Trophoblast cell (in vitro differentiated cells and primary cell): ENCODE measurements at regions not wholly inside any gene's neighbourhood (a gene's known extent, or its start where the extent isn't known, plus 50 kb on each side); places are given as distances from the start of the nearest gene placed in this dataset.
A peak's percentile ranks its signal among the peaks of the same experiment; 100 is the strongest.

ENCODE experiments used
- DNase-seq, 2 donors: peaks; one replicate each; pipeline ENCODE4 v3.0.0-alpha.2; 2016
- H2AFZ ChIP-seq: 2 replicates; pipeline ENCODE4 v1.6.1; 2013; ENCODE audit warnings: low read length, moderate library complexity, mild to moderate bottlenecking; ENCODE audit not compliant: insufficient read depth, poor library complexity
- H2AK5ac ChIP-seq: 2 replicates; pipeline ENCODE4 v1.6.1; 2013; ENCODE audit warnings: mild to moderate bottlenecking, low read length
- H2BK120ac ChIP-seq: 2 replicates; pipeline ENCODE4 v1.6.1; 2013; ENCODE audit warnings: low read length, mild to moderate bottlenecking, moderate library complexity; ENCODE audit not compliant: insufficient read depth, poor library complexity
- H2BK12ac ChIP-seq: 2 replicates; pipeline ENCODE4 v1.6.1; 2013; ENCODE audit warnings: mild to moderate bottlenecking, low read length, moderate library complexity
- H2BK5ac ChIP-seq: 2 replicates; pipeline ENCODE4 v1.6.1; 2013; ENCODE audit warnings: low read length, low read depth, moderate library complexity, mild to moderate bottlenecking; ENCODE audit not compliant: poor library complexity
- H3K14ac ChIP-seq: 2 replicates; pipeline ENCODE4 v1.6.1; 2013; ENCODE audit warnings: mild to moderate bottlenecking, low read length
- H3K18ac ChIP-seq: 2 replicates; pipeline ENCODE4 v1.6.1; 2013; ENCODE audit warnings: mild to moderate bottlenecking, low read length
- H3K23ac ChIP-seq: 2 replicates; pipeline ENCODE4 v1.6.1; 2013; ENCODE audit warnings: low read length
- H3K27ac ChIP-seq: 2 replicates; pipeline ENCODE4 v1.5.1; 2013; ENCODE audit warnings: low read depth, mild to moderate bottlenecking, inconsistent platforms, low read length, moderate library complexity
- H3K27me3 ChIP-seq: 2 replicates; pipeline ENCODE4 v1.6.1; 2013; ENCODE audit warnings: inconsistent platforms, mild to moderate bottlenecking, low read length, moderate library complexity; ENCODE audit not compliant: insufficient read depth
- H3K36me3 ChIP-seq, 2 experiments: 1 replicate in 1 of 2; 2 replicates in 1 of 2; pipeline ENCODE4 v1.6.1; 2013; ENCODE audit warnings: low read length in 2 of 2, mild to moderate bottlenecking in 2 of 2, moderate library complexity in 1 of 2; ENCODE audit not compliant: insufficient read depth in 2 of 2, control insufficient read depth in 1 of 2
- H3K4ac ChIP-seq: 2 replicates; pipeline ENCODE4 v1.6.1; 2013; ENCODE audit warnings: low read depth, mild to moderate bottlenecking, low read length, moderate library complexity
- H3K4me1 ChIP-seq, 2 experiments: 1 replicate in 1 of 2; 2 replicates in 1 of 2; pipeline ENCODE4 v1.6.1; 2013; ENCODE audit warnings: low read length in 2 of 2, mild to moderate bottlenecking in 2 of 2, moderate library complexity in 1 of 2; ENCODE audit not compliant: insufficient read depth in 2 of 2, control insufficient read depth in 1 of 2
- H3K4me2 ChIP-seq: 2 replicates; pipeline ENCODE4 v1.6.1; 2013; ENCODE audit warnings: inconsistent platforms, mild to moderate bottlenecking, low read length, moderate library complexity
- H3K4me3 ChIP-seq: 2 replicates; pipeline ENCODE4 v1.5.1; 2013; ENCODE audit warnings: mild to moderate bottlenecking, low read depth, low read length, inconsistent platforms
- H3K79me1 ChIP-seq: one replicate; pipeline ENCODE4 v1.6.1; 2013; ENCODE audit warnings: low read length
- H3K79me2 ChIP-seq: 2 replicates; pipeline ENCODE4 v1.6.1; 2013; ENCODE audit warnings: low read length, mild to moderate bottlenecking; ENCODE audit not compliant: control insufficient read depth, insufficient read depth, poor library complexity
- H3K9ac ChIP-seq: 2 replicates; pipeline ENCODE4 v1.6.1; 2013; ENCODE audit warnings: mild to moderate bottlenecking, low read length
- H3K9me3 ChIP-seq: 2 replicates; pipeline ENCODE4 v1.6.1; 2013; ENCODE audit warnings: low read depth, mild to moderate bottlenecking, control low read depth, inconsistent platforms, low read length; ENCODE audit not compliant: insufficient read depth
- H4K12ac ChIP-seq: 2 replicates; pipeline ENCODE4 v1.6.1; 2013; ENCODE audit warnings: low read depth, mild to moderate bottlenecking, low read length, moderate library complexity
- H4K8ac ChIP-seq: 2 replicates; pipeline ENCODE4 v1.6.1; 2013; ENCODE audit warnings: low read depth, mild to moderate bottlenecking, low read length, moderate library complexity
- H4K91ac ChIP-seq: one replicate; pipeline ENCODE4 v1.6.1; 2013; ENCODE audit warnings: low read depth, mild to moderate bottlenecking, low read length, moderate library complexity
- WGBS: extraction: QIAGEN DNeasy Blood & Tissue Kit; methylation state at CpG from one replicate; pipeline ENCODE4 v1.1.7; 2013; ENCODE audit warnings: missing lambda C conversion rate; ENCODE audit not compliant: insufficient read length, insufficient coverage; ENCODE audit errors: extremely low coverage; 5-methylcytosine and 5-hydroxymethylcytosine counted together

- Histone ChIP-seq H3K9me3 (no peaks in the 10 kb centered on the region), H2BK5ac (no peak overlapping the region), H3K4me2 (no peak overlapping the region), H2AK5ac (no peak overlapping the region), H2AFZ (no peak overlapping the region), H4K91ac (no peak overlapping the region), H3K9ac (no peak overlapping the region), H3K4me1 (no peaks in the 10 kb centered on the region), H3K27me3 (no peaks in the 10 kb centered on the region), H3K4ac (no peak overlapping the region), H3K18ac (no peak overlapping the region), H3K23ac (no peak overlapping the region), H3K14ac (no peak overlapping the region), H4K12ac (no peak overlapping the region), H3K79me1 (no peaks in the 10 kb centered on the region), H4K8ac (no peak overlapping the region), H3K36me3 (no peaks in the 10 kb centered on the region), H3K4me3 (no peak overlapping the region), H2BK12ac (no peak overlapping the region), H2BK120ac (no peak overlapping the region), H3K27ac (no peak overlapping the region), H3K79me2 (no peaks in the 10 kb centered on the region)
- no CpG with 5 or more reads among the region's 2 CpGs for WGBS
- peak in 1 of 2 donors; percentile 11 for DNase-seq
Measured at GRCh38 chr4:163606896-163607691, 112.6 kb downstream of the TMA16 start.

DNA sequence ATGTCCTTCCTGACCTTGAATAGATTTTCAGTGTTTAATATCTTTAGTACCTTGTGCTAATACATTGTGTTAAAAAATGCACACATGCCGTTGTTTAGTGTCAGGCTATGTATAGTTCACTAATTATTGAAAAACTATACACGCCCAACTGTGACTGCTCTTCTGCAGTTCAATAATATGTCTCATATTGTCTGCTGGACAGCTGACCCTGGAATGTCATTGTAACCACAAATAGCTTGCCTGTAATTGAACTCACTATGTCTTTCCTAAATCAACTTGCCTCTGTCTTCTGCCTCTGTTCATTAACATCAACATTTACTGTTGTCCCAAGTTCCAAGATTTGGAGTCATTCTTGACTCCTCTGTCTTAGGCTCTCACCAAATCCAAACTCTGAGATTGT is 114.5 kb downstream of the TMA16 start:
- Histone ChIP-seq H3K4me1 (no peaks in the 10 kb centered on the region), H3K79me1 (no peaks in the 10 kb centered on the region), H3K27ac (no peak overlapping the region), H3K14ac (no peak overlapping the region), H3K36me3 (no peaks in the 10 kb centered on the region), H3K18ac (no peak overlapping the region), H3K79me2 (no peaks in the 10 kb centered on the region), H4K91ac (no peak overlapping the region), H3K4me2 (no peak overlapping the region), H2AK5ac (no peak overlapping the region), H3K4me3 (no peak overlapping the region), H4K12ac (no peak overlapping the region), H3K23ac (no peak overlapping the region), H2BK120ac (no peak overlapping the region), H4K8ac (no peak overlapping the region), H3K4ac (no peak overlapping the region), H2BK5ac (no peak overlapping the region), H2AFZ (no peak overlapping the region), H3K9ac (no peak overlapping the region), H3K9me3 (no peaks in the 10 kb centered on the region), H2BK12ac (no peak overlapping the region), H3K27me3 (no peaks in the 10 kb centered on the region)
- no peak for DNase-seq
- no CpG with 5 or more reads among the region's 2 CpGs for WGBS

DNA sequence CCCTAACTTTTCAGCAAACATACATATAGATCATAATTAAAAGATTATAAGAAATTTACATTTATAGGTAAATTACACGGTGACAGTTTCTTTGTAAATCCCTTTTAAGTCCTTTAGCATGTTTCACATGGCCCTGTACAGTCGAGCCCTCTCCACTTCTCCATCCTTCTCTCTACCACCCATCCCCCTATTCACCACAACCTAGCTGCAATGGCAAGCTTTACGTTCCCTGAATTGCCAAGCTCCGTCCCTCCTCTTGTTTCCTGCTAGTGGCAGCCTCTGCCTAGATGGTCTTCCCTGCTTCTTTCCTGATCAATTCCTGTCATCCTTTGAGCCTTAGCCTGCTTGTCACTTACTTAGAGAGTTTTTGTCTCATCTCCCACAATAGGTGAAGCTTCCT is 116.2 kb downstream of the TMA16 start:
- Histone ChIP-seq H2BK5ac (no peak overlapping the region), H3K23ac (no peak overlapping the region), H3K18ac (no peak overlapping the region), H4K91ac (no peak overlapping the region), H3K79me2 (no peaks in the 10 kb centered on the region), H2BK120ac (no peak overlapping the region), H2AK5ac (no peak overlapping the region), H2BK12ac (no peak overlapping the region), H3K4me1 (no peaks in the 10 kb centered on the region), H3K36me3 (no peaks in the 10 kb centered on the region), H3K4me2 (no peak overlapping the region), H3K79me1 (no peaks in the 10 kb centered on the region), H3K14ac (no peak overlapping the region), H3K4me3 (no peak overlapping the region), H3K27me3 (no peaks in the 10 kb centered on the region), H3K9me3 (no peaks in the 10 kb centered on the region), H2AFZ (no peak overlapping the region), H4K12ac (no peak overlapping the region), H3K4ac (no peak overlapping the region), H4K8ac (no peak overlapping the region), H3K9ac (no peak overlapping the region), H3K27ac (no peak overlapping the region)
- WGBS, result no CpG with 5 or more reads among the region's 4 CpGs
- no peak for DNase-seq

DNA sequence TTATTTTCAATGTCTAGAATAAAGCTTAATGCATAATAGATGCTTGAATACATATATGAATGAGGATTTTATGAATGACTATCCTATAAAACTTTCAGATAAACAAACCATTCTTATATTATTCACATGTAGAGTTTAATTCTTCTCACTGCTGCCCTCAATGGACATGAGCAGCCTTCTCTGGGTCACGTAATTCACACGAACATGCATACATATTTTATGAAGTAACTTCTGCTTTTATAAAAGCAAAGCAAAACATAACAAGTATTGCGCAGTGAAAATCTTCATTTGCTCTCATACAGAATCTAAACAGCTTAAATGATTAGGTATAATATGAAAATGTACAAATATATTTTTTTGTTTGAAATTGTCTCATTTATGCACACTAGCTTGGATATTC is 116.7 kb downstream of the TMA16 start:
- no peaks in the 10 kb centered on the region for H3K4me1 ChIP-seq
- H3K9ac ChIP-seq, result no peak overlapping the region
- H3K79me1 ChIP-seq, result no peaks in the 10 kb centered on the region
- no peak overlapping the region for H3K4me2 ChIP-seq
- H3K27ac ChIP-seq, result no peak overlapping the region
- H2AK5ac ChIP-seq, result no peak overlapping the region
- H3K9me3 ChIP-seq, result no peaks in the 10 kb centered on the region
- H2BK12ac ChIP-seq, result no peak overlapping the region
- no peak overlapping the region for H3K4ac ChIP-seq
- no peak overlapping the region for H3K4me3 ChIP-seq
- DNase-seq, result no peak
- no peak overlapping the region for H3K14ac ChIP-seq
- no peaks in the 10 kb centered on the region for H3K36me3 ChIP-seq
- no peak overlapping the region for H3K23ac ChIP-seq
- H3K27me3 ChIP-seq, result no peaks in the 10 kb centered on the region
- no peak overlapping the region for H2BK5ac ChIP-seq
- H3K79me2 ChIP-seq, result no peaks in the 10 kb centered on the region
- no CpG with 5 or more reads among the region's 3 CpGs for WGBS
- no peak overlapping the region for H2AFZ ChIP-seq
- no peak overlapping the region for H4K91ac ChIP-seq
- no peak overlapping the region for H3K18ac ChIP-seq
- no peak overlapping the region for H2BK120ac ChIP-seq
- no peak overlapping the region for H4K8ac ChIP-seq
- H4K12ac ChIP-seq, result no peak overlapping the region
